GM21360 (cell line): ENCODE measurements at regions not wholly inside any gene's neighbourhood (a gene's known extent, or its start where the extent isn't known, plus 50 kb on each side); places are given as distances from the start of the nearest gene placed in this dataset.

Experiments used
- ATAC-seq: cut with Tn5 transposase; IDR thresholded peaks from one replicate; pipeline ENCODE4 v1.9.1; 2021; ENCODE audit warnings: mild to moderate bottlenecking, moderate library complexity; ENCODE audit not compliant: unreplicated experiment

DNA sequence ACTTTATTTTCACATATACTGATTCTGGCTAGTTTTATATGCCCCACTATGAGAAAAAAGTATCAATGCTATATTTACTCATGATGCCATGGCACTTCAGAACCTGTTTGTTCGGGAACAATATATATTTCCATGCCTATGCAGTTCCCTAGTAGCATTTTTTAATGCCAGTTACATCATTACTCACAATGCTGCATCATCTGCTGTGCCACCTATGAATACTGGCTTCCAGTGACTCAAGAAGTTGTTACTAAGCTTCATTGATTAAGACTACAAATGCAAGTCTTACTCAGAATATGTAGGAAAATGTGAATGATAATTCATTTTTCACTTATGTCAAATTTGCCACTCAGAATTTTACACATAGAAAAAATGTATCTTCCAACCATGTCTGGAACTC is 97.9 kb downstream of the MAFB start:
- no peak for ATAC-seq

DNA sequence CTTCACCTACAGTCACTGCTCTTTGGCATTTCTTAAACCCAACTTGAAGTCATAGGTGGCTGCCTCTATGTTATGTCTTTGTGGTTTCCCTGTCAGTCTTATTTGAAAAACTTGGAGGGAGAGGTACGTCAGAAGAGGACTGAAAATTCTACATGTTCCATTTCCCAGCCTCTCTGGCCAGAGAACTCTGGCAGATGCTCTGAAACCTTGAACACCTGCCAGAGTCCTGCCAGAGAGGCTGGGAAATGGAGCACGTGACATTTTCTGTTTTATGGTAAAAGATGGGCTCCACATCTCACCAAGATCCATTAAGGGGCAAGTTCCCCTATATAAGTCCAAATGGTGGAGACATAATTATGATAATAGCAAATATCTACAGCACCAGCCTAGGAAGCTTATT is 99.5 kb downstream of the MAFB start:
- no peak for ATAC-seq

- ATAC-seq = no peak
Observed at GRCh38 chr20:40588891-40589290, 100.1 kb downstream of the MAFB start.

DNA sequence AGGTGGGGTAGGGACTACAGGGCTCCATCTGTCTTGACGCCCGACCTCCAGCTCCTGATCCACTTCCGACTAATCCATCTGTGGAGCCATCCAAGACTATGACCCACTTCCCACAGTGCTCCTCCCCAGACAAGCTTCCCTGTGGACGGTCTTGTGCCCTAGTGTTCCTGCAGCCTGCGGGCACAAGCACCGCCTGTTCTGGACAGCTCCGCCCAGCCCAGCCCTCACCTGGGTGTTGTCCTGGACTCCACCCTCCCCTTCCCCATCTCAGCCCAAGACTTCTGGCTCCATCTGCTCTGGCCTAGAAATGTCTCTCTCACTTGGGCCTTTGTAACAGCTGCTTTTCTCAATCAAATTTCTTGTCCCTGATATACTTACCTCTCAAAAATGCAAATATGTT is 102.0 kb downstream of the MAFB start:
- no peak for ATAC-seq

DNA sequence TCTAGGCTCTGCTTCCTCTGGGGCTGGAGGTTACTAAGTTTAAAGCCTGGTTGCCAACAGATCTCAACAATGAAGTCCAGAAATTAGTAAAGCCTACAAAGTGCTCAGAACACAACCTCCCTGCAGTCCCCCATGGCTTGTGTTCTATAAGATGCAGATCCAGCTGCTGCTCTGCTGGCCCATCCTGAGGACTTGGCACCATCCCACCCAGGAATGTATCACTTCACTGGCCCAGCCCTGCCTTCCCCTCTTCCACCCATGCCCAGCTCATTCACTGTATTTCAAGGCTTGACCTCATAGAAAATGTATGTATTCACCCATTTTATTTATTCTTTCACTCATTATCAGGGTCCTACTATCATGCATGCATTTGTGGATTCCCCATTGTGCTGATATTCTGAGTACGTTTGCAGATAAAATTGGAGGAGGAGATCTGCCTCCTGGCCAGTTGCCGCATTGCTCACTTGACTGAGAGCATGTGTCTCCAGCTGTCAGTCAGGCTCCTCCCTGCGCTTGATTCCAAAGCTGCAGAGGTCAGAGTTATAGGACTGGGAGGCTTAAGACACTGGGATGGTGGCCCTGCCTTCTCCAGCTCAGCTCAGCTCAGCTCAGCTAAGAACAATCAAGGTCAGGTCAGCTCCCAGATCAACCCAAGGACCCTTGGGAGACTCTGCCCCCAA is 104.8 kb downstream of the MAFB start:
- no peak for ATAC-seq

- no peak for ATAC-seq
Observed at GRCh38 chr20:40583636-40584035, 105.4 kb downstream of the MAFB start.

GRCh38 chr20:40583205-40583604 is 105.8 kb downstream of the MAFB start:
- no peak for ATAC-seq

DNA sequence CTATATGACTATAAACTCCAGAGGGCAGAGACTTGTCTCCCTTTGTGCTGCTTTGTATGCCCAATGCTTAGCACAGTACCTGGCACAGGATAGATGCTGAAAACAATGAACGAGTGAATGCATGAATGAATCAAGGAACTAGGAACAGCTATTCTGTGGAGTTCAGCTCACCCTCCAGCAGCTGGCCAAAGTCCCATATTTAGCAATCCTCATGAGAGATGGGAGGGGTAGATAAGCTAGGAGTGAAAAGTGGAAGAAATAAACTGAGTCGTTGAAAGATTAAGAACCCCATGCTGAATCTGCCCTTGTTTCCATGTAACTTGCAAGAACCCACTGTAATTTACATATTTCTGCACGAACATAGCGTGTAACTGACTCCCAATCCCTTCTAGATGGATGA is 106.5 kb downstream of the MAFB start:
- ATAC-seq = no peak

- no peak for ATAC-seq
Observed at GRCh38 chr20:40579701-40580100, 109.3 kb downstream of the MAFB start.

- ATAC-seq = no peak
Observed at GRCh38 chr20:40578961-40579360, 110.1 kb downstream of the MAFB start.

GRCh38 chr20:40575851-40576250 is 113.2 kb downstream of the MAFB start:
- no peak for ATAC-seq

GRCh38 chr20:40572251-40572650 is 116.8 kb downstream of the MAFB start:
- no peak for ATAC-seq

DNA sequence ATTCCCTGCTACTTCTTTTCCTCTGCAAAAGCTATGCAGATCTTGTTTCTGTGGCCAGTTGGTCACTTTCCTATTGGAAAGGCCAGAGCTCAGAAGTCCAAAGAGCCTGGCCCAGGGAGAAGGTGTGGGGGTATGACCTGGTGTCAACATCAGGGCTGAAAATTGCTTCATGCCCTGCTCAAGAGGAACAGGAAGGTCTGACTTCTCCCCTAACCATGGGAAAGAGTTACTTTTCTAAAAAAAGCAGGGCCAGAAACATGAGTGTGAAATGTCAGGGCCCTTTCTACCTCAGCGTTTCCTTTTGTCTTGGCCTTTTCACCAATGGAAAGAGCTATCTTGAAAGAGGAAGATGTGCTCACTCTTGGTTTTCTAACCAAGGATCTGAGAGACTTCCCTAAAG is 117.4 kb downstream of the MAFB start:
- no peak for ATAC-seq

DNA sequence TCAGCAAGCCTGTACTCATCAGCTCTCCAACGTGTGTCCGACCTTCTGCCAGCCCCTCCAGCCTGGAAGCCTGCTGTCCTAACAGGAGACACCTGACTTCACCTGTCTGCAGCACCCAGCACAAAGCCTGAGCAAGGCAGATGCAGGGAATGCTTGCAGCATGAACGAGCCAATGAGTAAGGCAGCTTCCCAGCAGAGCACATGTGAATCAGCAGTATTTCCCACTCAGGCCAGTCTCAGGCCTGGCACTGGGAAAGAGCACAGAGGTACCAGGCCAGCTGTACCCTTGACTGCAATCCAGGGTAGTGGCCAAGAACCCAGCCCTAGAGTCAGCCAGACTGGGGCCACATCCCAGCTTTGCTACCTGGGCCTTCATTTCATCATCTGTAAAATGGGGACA is 120.8 kb downstream of the MAFB start:
- no peak for ATAC-seq

- no peak for ATAC-seq
Observed at GRCh38 chr20:40565682-40566040, 123.4 kb downstream of the MAFB start.

DNA sequence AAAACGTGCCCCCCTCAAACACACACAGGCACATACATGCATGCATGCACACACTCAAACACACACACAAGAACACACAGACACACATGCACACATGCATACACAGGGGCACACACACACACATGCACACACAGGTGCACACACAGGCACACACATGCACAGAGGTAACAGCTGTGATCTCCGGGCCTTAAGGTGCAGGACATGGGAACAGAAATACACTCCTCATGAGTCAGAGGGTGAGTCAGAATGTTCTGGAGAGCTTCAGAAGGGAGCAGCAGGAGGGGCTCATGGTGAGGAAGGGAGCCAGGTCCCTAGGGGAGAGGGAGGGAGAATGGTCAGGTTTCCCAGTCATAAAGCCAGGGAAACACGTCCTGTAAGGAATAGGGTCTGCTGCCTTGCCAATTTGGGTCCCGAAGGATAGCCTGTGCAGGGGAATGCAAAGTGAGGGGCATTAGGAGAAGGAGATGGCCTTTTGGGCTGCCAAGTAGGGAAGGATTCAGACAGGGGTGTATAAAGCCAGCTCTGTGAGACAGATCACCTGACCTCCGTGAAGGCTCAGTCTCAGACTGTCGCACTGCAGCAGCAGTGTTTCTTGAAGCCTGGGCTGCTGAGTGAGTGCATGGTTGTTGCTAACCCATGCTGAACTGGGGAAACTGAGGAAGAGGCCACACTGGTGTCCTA is 123.9 kb downstream of the MAFB start:
- ATAC-seq = no peak

DNA sequence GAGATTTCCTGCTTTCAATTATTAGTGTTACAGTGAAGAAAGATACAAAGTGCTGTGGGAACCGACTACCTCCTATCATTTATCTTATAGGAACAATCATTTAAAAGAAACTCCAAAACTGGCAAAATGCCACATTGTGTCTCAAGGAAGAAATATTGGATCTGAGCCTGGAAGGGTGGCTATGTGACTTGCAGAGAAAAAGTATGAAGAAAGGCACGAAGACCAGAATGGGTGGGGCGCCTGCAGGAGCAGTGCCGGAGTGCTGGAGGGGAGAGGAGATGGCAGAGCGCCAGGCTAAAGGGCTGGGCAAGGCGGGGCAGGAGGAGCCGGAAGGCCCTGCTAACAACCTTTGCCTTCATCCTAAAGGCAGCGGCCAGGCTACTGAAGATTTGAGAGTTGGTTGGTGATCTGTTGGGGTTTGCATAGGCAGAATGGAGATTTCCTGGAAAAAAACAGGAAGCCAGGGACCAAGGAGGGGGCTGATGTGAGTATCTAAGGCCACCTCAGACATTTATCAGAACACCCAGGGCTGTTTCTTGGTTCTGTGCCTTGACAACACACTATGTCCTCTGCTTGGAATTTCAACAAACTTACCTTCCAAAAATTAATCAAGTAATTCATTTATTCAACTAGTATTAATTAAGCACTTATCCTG is 125.6 kb downstream of the MAFB start:
- ATAC-seq = no peak

DNA sequence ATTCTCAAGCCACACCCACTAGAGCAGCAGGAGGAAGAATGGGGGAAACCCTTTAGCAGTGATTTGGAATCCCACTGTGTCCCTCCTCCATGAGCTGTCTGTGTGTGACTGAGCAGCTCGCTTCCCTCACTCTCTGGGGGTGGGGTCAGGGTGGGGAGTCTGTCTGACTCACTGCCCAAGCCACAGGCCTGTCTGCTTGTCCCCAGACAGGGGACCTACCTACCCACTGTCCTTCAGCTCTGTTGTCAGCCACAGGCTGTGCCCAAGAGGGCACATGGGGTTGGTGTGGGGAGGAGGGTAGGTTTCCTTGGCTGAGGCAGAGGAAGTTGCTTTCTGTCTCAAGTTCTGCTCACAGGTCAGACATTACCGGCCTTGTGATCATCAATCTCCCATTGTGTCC is 127.0 kb downstream of the MAFB start:
- ATAC-seq = no peak

GRCh38 chr20:40561187-40561586 is 127.8 kb downstream of the MAFB start:
- no peak for ATAC-seq

DNA sequence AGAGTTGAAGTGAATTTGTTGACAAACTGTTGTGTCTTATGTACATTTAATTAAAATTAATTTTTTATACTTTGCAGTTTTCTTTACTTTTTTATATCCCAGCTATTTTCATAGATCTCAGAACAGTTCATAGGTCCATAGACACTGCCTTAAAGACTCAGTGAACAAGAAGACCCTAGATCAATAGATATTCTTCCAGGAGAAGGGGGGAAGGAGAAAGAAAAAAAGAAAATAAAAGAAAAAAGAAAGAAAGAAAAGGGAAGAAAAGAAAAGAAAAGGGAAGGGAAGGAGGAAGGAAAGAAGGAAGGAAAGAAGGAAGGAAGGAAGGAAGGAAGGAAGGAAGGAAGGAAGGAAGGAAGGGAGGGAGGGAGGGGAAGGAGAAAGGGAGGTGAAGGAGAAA is 130.8 kb downstream of the MAFB start:
- ATAC-seq = no peak

GRCh38 chr20:40551125-40551530 is 137.9 kb downstream of the MAFB start:
- ATAC-seq = no peak

GRCh38 chr20:40547483-40548091 is 141.4 kb downstream of the MAFB start:
- no peak for ATAC-seq
